HG02588 (cell line): ENCODE measurements at regions not wholly inside any gene's neighbourhood (a gene's known extent, or its start where the extent isn't known, plus 50 kb on each side); places are given as distances from the start of the nearest gene placed in this dataset.

Source experiments
- ATAC-seq: cut with Tn5 transposase; IDR thresholded peaks from one replicate; pipeline ENCODE4 v1.9.1; 2021; ENCODE audit warnings: mild to moderate bottlenecking, moderate library complexity; ENCODE audit not compliant: unreplicated experiment

GRCh38 chr6:83792846-83793245, 60.3 kb upstream of the RIPPLY2 start:
- ATAC-seq, result no peak

DNA sequence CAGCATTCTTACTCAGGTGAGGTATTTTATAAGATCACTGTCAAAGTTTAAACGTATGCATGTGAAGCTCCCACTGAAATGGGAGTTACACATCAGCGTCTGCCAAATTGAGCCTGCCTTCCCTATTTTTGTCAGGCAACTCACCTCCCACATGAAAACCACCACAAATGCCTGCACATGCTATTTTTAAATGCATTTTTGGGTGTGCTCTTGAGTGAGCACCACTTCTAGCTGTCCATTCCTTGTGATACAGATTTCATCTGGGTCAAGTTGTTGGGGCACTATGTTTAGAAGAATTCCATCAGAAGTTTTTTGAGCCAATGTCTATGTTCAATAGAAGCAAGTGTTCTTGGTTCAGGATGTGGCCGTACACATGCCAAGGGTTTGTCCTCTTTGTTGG, 71.7 kb upstream of the RIPPLY2 start:
- no peak for ATAC-seq

- peak; percentile 50 for ATAC-seq
Observed at GRCh38 chr6:83770910-83771309, 62.0 kb upstream of the SNAP91 start.

DNA sequence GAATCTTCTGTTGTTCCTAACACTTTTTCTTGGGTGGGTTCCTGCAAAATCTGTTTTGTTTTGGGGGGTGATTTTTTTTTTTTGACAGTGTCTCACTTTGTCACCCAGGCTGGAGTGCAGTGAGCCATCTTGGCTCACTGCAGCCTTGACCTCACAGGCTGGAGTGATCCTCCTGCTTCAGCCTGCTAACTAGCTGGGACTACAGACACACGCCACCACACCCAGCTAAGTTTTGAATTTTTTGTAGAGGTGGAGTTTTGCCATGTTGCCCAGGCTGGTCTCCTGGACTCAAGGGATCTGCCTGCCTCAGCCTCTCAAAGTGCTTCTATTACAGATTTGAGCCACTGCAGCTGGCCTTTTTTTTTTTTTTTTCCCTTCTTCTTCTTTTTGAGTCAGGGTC, 60.5 kb upstream of the SNAP91 start:
- no peak for ATAC-seq

GRCh38 chr6:83767033-83767432, 58.1 kb upstream of the SNAP91 start:
- no peak for ATAC-seq
